ENCODE measurements at regions not wholly inside any gene's neighbourhood (a gene's known extent, or its start where the extent isn't known, plus 50 kb on each side); places are given as distances from the start of the nearest gene placed in this dataset.
A peak's percentile ranks its signal among the peaks of the same experiment; 100 is the strongest.

DNA sequence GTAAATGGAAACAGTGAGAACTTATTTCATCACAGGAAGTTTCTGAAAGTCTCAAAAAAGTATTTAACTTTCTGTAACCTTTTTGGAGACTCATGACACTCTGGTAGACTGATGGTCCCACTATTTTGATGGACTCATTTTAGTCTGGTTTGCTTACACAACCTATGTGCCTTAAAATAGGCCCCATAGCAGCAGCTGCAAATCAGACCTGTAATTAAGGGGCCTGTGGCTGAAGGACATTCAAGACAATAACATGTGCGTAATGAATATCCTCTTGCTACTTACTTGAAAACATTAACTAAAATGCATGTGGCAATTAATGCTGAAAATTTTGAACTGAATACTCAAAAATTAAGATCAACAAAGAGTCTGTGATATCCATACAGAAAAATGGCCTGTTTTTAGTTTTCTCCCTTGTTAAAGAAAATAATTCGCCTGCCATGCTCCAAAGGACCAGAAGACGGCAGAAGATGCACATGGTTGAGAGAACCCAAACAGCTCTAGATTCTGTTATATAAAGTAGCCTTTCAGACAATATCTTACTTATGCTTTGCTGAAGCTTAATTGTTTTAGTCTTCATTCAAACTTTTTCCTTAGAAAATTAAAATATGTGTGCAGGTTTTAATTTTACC lies 568.5 kb downstream of the KCNA4 start:
- TF ChIP-seq, protein P1, sequence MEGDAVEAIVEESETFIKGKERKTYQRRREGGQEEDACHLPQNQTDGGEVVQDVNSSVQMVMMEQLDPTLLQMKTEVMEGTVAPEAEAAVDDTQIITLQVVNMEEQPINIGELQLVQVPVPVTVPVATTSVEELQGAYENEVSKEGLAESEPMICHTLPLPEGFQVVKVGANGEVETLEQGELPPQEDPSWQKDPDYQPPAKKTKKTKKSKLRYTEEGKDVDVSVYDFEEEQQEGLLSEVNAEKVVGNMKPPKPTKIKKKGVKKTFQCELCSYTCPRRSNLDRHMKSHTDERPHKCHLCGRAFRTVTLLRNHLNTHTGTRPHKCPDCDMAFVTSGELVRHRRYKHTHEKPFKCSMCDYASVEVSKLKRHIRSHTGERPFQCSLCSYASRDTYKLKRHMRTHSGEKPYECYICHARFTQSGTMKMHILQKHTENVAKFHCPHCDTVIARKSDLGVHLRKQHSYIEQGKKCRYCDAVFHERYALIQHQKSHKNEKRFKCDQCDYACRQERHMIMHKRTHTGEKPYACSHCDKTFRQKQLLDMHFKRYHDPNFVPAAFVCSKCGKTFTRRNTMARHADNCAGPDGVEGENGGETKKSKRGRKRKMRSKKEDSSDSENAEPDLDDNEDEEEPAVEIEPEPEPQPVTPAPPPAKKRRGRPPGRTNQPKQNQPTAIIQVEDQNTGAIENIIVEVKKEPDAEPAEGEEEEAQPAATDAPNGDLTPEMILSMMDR (IDR thresholded peaks at IDR 0.05), result peak in 1 of 3 donors; percentile 26
- TF ChIP-seq POLR2A (IDR thresholded peaks at IDR 0.05), result no peak

All from breast epithelium (tissue), 3 donors.